GM23338 (cell line): ENCODE measurements at regions not wholly inside any gene's neighbourhood (a gene's known extent, or its start where the extent isn't known, plus 50 kb on each side); places are given as distances from the start of the nearest gene placed in this dataset.

ENCODE experiments used
- ATAC-seq: fragments of 200-7000 bp; cut with Tn5 transposase; 3 replicates; pipeline ENCODE4 v1.9.1; 2020
- DNase-seq: peaks from one replicate; pipeline ENCODE4 v3.0.0-alpha.2; 2015; ENCODE audit warnings: low spot score
- H2AFZ ChIP-seq: fragments of 200-600 bp; sonication (generic); 2 replicates; pipeline ENCODE4 v1.8.0; 2016; ENCODE audit warnings: antibody characterized with exemption, mild to moderate bottlenecking, moderate library complexity
- H3F3A ChIP-seq: fragments of 200-600 bp; sonication (generic); replicated peaks from 2 replicates; pipeline ENCODE4 v1.8.0; 2017; ENCODE audit warnings: antibody characterized with exemption, mixed run types, low read depth
- H3K27ac ChIP-seq: fragments of 200-600 bp; sonication (generic); 2 replicates; pipeline ENCODE4 v1.6.1; 2016; ENCODE audit warnings: low read depth
- H3K27me3 ChIP-seq: fragments of 200-600 bp; sonication (generic); 2 replicates; pipeline ENCODE4 v1.8.0; 2016; ENCODE audit warnings: mild to moderate bottlenecking, mixed run types, moderate library complexity; ENCODE audit not compliant: insufficient read depth
- H3K36me3 ChIP-seq: fragments of 200-600 bp; sonication (generic); 2 replicates; pipeline ENCODE4 v1.8.0; 2016; ENCODE audit warnings: mild to moderate bottlenecking; ENCODE audit not compliant: insufficient read depth
- H3K4me1 ChIP-seq: fragments of 200-600 bp; sonication (generic); 2 replicates; pipeline ENCODE4 v1.8.0; 2016; ENCODE audit warnings: mild to moderate bottlenecking, moderate library complexity; ENCODE audit not compliant: insufficient read depth
- H3K4me2 ChIP-seq: fragments of 200-600 bp; sonication (generic); 2 replicates; pipeline ENCODE4 v1.7.1; 2017; ENCODE audit warnings: mixed run types
- H3K4me3 ChIP-seq: fragments of 200-600 bp; sonication (generic); 2 replicates; pipeline ENCODE4 v1.6.1; 2016; ENCODE audit warnings: mixed run types
- H3K79me2 ChIP-seq: fragments of 200-600 bp; sonication (generic); replicated peaks from 2 replicates; pipeline ENCODE4 v1.8.0; 2017; ENCODE audit warnings: mild to moderate bottlenecking; ENCODE audit not compliant: insufficient read depth
- H3K9me2 ChIP-seq: fragments of 200-600 bp; sonication (generic); 2 replicates; pipeline ENCODE4 v1.8.0; 2017; ENCODE audit not compliant: insufficient read depth
- H4K20me1 ChIP-seq: fragments of 200-600 bp; sonication (generic); replicated peaks from 2 replicates; pipeline ENCODE4 v1.8.0; 2017; ENCODE audit warnings: mild to moderate bottlenecking; ENCODE audit not compliant: insufficient read depth
- H3K27ac Mint-ChIP-seq: 2 replicates; pipeline ENCODE4 v1.8.0; 2020; ENCODE audit warnings: inconsistent platforms, mild to moderate bottlenecking, moderate library complexity, mixed read lengths
- H3K27me3 Mint-ChIP-seq: 3 replicates; pipeline ENCODE4 v1.8.0; 2022; ENCODE audit warnings: low read depth, mild to moderate bottlenecking, moderate library complexity, mixed read lengths, inconsistent platforms; ENCODE audit not compliant: insufficient read depth, poor library complexity
- H3K36me3 Mint-ChIP-seq: 3 replicates; pipeline ENCODE4 v1.8.0; 2021; ENCODE audit warnings: low read depth, mild to moderate bottlenecking, inconsistent platforms, moderate library complexity, mixed read lengths
- H3K4me1 Mint-ChIP-seq: 3 replicates; pipeline ENCODE4 v1.8.0; 2020; ENCODE audit warnings: mild to moderate bottlenecking, inconsistent platforms, mixed read lengths
- H3K4me3 Mint-ChIP-seq: 3 replicates; pipeline ENCODE4 v1.8.0; 2021; ENCODE audit warnings: moderate library complexity, mild to moderate bottlenecking, inconsistent platforms, mixed read lengths
- H3K9me3 Mint-ChIP-seq: 3 replicates; pipeline ENCODE4 v1.8.0; 2020; ENCODE audit warnings: moderate library complexity, mild to moderate bottlenecking, inconsistent platforms, mixed read lengths
- CREB1 ChIP-seq: fragments of 250-450 bp; sonication (Bioruptor Pico); IDR thresholded peaks from 2 replicates; pipeline ENCODE4 v1.5.0; 2020; ENCODE audit warnings: low read depth, mild to moderate bottlenecking, moderate library complexity
- EZH2 ChIP-seq: fragments of 200-600 bp; sonication (generic); IDR thresholded peaks from one replicate; pipeline ENCODE4 v1.8.0; 2017; ENCODE audit warnings: antibody characterized with exemption, mild to moderate bottlenecking, low read depth; ENCODE audit not compliant: unreplicated experiment
- EZH2phosphoT487 ChIP-seq: fragments of 200-600 bp; sonication (generic); IDR thresholded peaks from one replicate; pipeline ENCODE4 v1.8.1; 2018; ENCODE audit warnings: antibody characterized with exemption; ENCODE audit not compliant: unreplicated experiment
- JUNB ChIP-seq: IDR thresholded peaks from one replicate; pipeline ENCODE4 v1.6.1; 2016; ENCODE audit warnings: antibody characterized with exemption; ENCODE audit not compliant: unreplicated experiment
- NANOG ChIP-seq: IDR thresholded peaks from 2 replicates; pipeline ENCODE4 v1.6.1; 2016; ENCODE audit warnings: antibody characterized with exemption, borderline replicate concordance
- POLR2AphosphoS5 ChIP-seq: IDR thresholded peaks from 2 replicates; pipeline ENCODE4 v1.6.1; 2016; ENCODE audit warnings: antibody characterized with exemption, low read depth
- STAT1 ChIP-seq: IDR thresholded peaks from one replicate; pipeline ENCODE4 v1.6.1; 2016; ENCODE audit warnings: antibody characterized with exemption; ENCODE audit not compliant: unreplicated experiment
- ZNF331 ChIP-seq: fragments of 250-450 bp; sonication (Bioruptor Pico); IDR thresholded peaks from 2 replicates; pipeline ENCODE4 v1.5.0; 2020; ENCODE audit warnings: low read depth, mild to moderate bottlenecking, moderate library complexity
- TF ChIP-seq, protein P1 (sequence below): IDR thresholded peaks from one replicate; pipeline ENCODE4 v1.6.1; 2018; ENCODE audit warnings: antibody characterized with exemption; ENCODE audit not compliant: unreplicated experiment
- TF ChIP-seq, protein P2 (sequence below), 2 experiments: fragments of 200-600 bp in 1 of 2; sonication (generic) in 1 of 2; conservative IDR thresholded peaks; 2 replicates each; pipeline versions ENCODE4 v1.5.1 to v1.6.1; 2016 to 2017; ENCODE audit warnings: antibody characterized with exemption in 2 of 2, low read depth in 2 of 2, mild to moderate bottlenecking in 2 of 2, moderate library complexity in 1 of 2
- TF ChIP-seq, protein P3 (sequence below): fragments of 250-450 bp; sonication (Bioruptor Pico); IDR thresholded peaks from 2 replicates; pipeline ENCODE4 v1.5.0; 2020; ENCODE audit warnings: mild to moderate bottlenecking, moderate library complexity

DNA sequence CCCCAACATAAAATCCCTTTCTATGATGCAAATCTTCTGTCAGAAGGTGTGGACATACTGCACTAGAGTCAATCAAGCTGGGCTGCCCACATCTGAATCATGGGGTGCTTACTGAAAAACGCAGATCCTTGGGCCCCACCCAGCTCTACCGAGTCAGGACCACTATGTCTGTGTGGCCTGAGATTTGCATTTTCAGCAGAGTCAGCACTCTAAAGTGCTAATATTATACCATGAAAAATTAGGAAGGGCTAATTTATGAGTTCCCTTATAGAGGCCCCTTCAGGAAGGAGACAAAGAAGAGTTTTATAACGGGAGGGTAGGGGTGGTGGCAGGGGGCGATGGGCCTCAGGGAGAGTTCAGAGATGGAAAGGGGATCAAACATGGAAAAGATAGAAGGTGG lies 163.3 kb upstream of the NABP1 start:
- no peaks in the 10 kb centered on the region; the same call in 2 of the 3 replicates for H3K4me1 Mint-ChIP-seq
- Histone ChIP-seq H3K4me3 (no peak overlapping the region), H3K4me2 (no peak overlapping the region), H3K27me3 (no peaks in the 10 kb centered on the region), H4K20me1 (no peaks in the 10 kb centered on the region), H3K4me1 (no peaks in the 10 kb centered on the region), H3K27ac (no peak overlapping the region), H2AFZ (peak overlapping the region; percentile 47), H3K36me3 (no peaks in the 10 kb centered on the region), H3K9me2 (no peaks in the 10 kb centered on the region), H3K79me2 (no peaks in the 10 kb centered on the region), H3F3A (no peaks in the 10 kb centered on the region)
- H3K36me3 Mint-ChIP-seq, result no peaks in the 10 kb centered on the region
- H3K9me3 Mint-ChIP-seq, result no peaks in the 10 kb centered on the region
- DNase-seq, result no peak
- H3K27ac Mint-ChIP-seq, result no peak overlapping the region
- no peak for ATAC-seq
- H3K4me3 Mint-ChIP-seq, result no peak overlapping the region
- peaks cover 3% of the 10 kb centered on the region for H3K27me3 Mint-ChIP-seq
- TF ChIP-seq EZH2, result no peak
- TF ChIP-seq JUNB, result no peak
- no peak for TF ChIP-seq NANOG

DNA sequence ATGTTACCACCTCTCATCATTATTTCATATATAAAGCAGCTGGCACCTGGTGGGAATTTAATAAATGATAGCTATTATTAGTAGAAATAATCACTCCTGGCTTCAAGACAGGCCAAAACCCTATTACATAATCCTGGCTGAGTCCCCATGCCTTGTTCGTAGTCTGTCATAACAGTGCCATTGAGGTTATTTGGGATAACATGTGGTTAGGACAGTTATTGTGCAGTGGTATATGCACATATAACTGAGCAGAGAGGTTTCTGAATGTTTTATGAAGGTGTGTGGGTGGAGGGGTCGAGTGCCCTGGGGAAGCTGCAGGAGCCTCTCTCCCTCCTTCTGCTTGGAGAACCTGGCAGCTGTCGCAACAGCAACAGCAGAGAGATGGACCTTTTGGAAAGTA lies 162.4 kb upstream of the NABP1 start:
- H3K36me3 Mint-ChIP-seq, result no peaks in the 10 kb centered on the region
- no peak overlapping the region for H3K4me3 ChIP-seq
- no peak overlapping the region for H2AFZ ChIP-seq
- H3K9me2 ChIP-seq, result no peaks in the 10 kb centered on the region
- H3K4me3 Mint-ChIP-seq, result no peak overlapping the region
- no peaks in the 10 kb centered on the region for H3K4me1 ChIP-seq
- H3K4me2 ChIP-seq, result no peak overlapping the region
- no peaks in the 10 kb centered on the region; the same call in 2 of the 3 replicates for H3K4me1 Mint-ChIP-seq
- H3K79me2 ChIP-seq, result no peaks in the 10 kb centered on the region
- no peak for ATAC-seq
- no peaks in the 10 kb centered on the region for H3K9me3 Mint-ChIP-seq
- no peak overlapping the region for H3K27ac Mint-ChIP-seq
- no peaks in the 10 kb centered on the region for H3K36me3 ChIP-seq
- H3F3A ChIP-seq, result no peaks in the 10 kb centered on the region
- H3K27me3 Mint-ChIP-seq, result peaks cover 3% of the 10 kb centered on the region
- H3K27ac ChIP-seq, result no peak overlapping the region
- H3K27me3 ChIP-seq, result no peaks in the 10 kb centered on the region
- no peak for DNase-seq
- H4K20me1 ChIP-seq, result no peaks in the 10 kb centered on the region
- TF ChIP-seq POLR2AphosphoS5, result no peak
- TF ChIP-seq, protein P1, sequence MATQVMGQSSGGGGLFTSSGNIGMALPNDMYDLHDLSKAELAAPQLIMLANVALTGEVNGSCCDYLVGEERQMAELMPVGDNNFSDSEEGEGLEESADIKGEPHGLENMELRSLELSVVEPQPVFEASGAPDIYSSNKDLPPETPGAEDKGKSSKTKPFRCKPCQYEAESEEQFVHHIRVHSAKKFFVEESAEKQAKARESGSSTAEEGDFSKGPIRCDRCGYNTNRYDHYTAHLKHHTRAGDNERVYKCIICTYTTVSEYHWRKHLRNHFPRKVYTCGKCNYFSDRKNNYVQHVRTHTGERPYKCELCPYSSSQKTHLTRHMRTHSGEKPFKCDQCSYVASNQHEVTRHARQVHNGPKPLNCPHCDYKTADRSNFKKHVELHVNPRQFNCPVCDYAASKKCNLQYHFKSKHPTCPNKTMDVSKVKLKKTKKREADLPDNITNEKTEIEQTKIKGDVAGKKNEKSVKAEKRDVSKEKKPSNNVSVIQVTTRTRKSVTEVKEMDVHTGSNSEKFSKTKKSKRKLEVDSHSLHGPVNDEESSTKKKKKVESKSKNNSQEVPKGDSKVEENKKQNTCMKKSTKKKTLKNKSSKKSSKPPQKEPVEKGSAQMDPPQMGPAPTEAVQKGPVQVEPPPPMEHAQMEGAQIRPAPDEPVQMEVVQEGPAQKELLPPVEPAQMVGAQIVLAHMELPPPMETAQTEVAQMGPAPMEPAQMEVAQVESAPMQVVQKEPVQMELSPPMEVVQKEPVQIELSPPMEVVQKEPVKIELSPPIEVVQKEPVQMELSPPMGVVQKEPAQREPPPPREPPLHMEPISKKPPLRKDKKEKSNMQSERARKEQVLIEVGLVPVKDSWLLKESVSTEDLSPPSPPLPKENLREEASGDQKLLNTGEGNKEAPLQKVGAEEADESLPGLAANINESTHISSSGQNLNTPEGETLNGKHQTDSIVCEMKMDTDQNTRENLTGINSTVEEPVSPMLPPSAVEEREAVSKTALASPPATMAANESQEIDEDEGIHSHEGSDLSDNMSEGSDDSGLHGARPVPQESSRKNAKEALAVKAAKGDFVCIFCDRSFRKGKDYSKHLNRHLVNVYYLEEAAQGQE, result no peak
- TF ChIP-seq STAT1, result no peak
- no peak for TF ChIP-seq CREB1 (CRISPR knock-in tag)
- TF ChIP-seq, protein P2, sequence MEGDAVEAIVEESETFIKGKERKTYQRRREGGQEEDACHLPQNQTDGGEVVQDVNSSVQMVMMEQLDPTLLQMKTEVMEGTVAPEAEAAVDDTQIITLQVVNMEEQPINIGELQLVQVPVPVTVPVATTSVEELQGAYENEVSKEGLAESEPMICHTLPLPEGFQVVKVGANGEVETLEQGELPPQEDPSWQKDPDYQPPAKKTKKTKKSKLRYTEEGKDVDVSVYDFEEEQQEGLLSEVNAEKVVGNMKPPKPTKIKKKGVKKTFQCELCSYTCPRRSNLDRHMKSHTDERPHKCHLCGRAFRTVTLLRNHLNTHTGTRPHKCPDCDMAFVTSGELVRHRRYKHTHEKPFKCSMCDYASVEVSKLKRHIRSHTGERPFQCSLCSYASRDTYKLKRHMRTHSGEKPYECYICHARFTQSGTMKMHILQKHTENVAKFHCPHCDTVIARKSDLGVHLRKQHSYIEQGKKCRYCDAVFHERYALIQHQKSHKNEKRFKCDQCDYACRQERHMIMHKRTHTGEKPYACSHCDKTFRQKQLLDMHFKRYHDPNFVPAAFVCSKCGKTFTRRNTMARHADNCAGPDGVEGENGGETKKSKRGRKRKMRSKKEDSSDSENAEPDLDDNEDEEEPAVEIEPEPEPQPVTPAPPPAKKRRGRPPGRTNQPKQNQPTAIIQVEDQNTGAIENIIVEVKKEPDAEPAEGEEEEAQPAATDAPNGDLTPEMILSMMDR (conservative IDR thresholded peaks at IDR 0.05; ENCODE audit: low read depth in 2 of 2), result no peak
- TF ChIP-seq EZH2phosphoT487, result no peak
- TF ChIP-seq, protein P3, sequence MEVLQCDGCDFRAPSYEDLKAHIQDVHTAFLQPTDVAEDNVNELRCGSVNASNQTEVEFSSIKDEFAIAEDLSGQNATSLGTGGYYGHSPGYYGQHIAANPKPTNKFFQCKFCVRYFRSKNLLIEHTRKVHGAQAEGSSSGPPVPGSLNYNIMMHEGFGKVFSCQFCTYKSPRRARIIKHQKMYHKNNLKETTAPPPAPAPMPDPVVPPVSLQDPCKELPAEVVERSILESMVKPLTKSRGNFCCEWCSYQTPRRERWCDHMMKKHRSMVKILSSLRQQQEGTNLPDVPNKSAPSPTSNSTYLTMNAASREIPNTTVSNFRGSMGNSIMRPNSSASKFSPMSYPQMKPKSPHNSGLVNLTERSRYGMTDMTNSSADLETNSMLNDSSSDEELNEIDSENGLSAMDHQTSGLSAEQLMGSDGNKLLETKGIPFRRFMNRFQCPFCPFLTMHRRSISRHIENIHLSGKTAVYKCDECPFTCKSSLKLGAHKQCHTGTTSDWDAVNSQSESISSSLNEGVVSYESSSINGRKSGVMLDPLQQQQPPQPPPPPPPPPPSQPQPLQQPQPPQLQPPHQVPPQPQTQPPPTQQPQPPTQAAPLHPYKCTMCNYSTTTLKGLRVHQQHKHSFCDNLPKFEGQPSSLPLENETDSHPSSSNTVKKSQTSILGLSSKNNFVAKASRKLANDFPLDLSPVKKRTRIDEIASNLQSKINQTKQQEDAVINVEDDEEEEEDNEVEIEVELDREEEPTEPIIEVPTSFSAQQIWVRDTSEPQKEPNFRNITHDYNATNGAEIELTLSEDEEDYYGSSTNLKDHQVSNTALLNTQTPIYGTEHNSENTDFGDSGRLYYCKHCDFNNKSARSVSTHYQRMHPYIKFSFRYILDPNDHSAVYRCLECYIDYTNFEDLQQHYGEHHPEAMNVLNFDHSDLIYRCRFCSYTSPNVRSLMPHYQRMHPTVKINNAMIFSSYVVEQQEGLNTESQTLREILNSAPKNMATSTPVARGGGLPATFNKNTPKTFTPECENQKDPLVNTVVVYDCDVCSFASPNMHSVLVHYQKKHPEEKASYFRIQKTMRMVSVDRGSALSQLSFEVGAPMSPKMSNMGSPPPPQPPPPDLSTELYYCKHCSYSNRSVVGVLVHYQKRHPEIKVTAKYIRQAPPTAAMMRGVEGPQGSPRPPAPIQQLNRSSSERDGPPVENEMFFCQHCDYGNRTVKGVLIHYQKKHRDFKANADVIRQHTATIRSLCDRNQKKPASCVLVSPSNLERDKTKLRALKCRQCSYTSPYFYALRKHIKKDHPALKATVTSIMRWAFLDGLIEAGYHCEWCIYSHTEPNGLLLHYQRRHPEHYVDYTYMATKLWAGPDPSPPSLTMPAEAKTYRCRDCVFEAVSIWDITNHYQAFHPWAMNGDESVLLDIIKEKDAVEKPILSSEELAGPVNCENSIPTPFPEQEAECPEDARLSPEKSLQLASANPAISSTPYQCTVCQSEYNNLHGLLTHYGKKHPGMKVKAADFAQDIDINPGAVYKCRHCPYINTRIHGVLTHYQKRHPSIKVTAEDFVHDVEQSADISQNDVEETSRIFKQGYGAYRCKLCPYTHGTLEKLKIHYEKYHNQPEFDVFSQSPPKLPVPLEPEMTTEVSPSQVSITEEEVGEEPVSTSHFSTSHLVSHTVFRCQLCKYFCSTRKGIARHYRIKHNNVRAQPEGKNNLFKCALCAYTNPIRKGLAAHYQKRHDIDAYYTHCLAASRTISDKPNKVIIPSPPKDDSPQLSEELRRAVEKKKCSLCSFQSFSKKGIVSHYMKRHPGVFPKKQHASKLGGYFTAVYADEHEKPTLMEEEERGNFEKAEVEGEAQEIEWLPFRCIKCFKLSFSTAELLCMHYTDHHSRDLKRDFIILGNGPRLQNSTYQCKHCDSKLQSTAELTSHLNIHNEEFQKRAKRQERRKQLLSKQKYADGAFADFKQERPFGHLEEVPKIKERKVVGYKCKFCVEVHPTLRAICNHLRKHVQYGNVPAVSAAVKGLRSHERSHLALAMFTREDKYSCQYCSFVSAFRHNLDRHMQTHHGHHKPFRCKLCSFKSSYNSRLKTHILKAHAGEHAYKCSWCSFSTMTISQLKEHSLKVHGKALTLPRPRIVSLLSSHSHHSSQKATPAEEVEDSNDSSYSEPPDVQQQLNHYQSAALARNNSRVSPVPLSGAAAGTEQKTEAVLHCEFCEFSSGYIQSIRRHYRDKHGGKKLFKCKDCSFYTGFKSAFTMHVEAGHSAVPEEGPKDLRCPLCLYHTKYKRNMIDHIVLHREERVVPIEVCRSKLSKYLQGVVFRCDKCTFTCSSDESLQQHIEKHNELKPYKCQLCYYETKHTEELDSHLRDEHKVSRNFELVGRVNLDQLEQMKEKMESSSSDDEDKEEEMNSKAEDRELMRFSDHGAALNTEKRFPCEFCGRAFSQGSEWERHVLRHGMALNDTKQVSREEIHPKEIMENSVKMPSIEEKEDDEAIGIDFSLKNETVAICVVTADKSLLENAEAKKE (CRISPR knock-in tag), result no peak
- TF ChIP-seq NANOG, result no peak
- TF ChIP-seq ZNF331 (CRISPR knock-in tag), result no peak
